HG03432 (cell line): ENCODE measurements at regions not wholly inside any gene's neighbourhood (a gene's known extent, or its start where the extent isn't known, plus 50 kb on each side); places are given as distances from the start of the nearest gene placed in this dataset.
"Not testable (repeated sequence)": the region's sequence is repeated elsewhere in the genome, so short reads cannot be mapped to it uniquely, and the experiment has no call there.

Source experiments
- ATAC-seq: cut with Tn5 transposase; IDR thresholded peaks from one replicate; pipeline ENCODE4 v1.9.1; 2021; ENCODE audit warnings: mild to moderate bottlenecking, moderate library complexity; ENCODE audit not compliant: unreplicated experiment

GRCh38 chr3:102682741-102683140 is 247.9 kb downstream of the ZPLD1 start:
- no peak for ATAC-seq

DNA sequence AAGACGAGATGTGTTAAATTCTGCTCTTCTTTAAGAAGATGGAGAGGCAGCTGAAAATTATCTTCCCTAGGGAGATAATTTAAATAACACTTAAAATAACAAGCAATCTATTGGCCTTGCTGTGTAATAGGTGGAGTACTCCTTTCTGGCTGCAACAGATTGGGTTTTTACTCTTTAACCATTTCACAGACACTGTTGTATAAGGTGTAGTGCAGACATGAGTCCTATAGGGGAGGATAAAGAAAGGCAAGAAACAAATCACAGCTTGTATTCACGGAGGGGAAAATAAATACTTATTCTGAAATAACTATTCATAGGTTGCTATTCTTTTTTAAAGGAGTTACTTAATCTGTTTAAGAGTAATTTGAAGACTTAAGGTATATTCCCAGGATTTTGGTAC is 252.0 kb downstream of the ZPLD1 start:
- no peak for ATAC-seq

GRCh38 chr3:102687851-102688555 is 253.2 kb downstream of the ZPLD1 start:
- ATAC-seq, result no peak

DNA sequence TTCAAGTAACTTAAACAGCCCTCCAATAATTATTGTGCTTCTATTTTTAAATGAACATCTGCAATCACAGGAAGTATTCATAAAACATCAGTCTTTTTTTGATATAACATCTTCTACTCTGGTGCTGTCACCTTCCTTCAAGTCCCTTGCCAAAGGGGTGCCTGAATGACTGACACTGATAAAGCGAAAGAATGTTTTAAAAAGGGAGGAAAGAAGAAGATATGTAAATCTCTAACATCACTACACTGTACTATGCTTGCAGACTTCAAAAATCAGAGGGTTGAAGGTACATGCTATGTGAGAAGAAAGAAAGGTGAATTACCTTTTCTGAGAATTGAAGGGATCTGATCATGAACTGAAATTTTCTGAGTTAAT is 253.7 kb downstream of the ZPLD1 start:
- no peak for ATAC-seq

GRCh38 chr3:102691507-102691906 is 256.7 kb downstream of the ZPLD1 start:
- ATAC-seq, result no peak

DNA sequence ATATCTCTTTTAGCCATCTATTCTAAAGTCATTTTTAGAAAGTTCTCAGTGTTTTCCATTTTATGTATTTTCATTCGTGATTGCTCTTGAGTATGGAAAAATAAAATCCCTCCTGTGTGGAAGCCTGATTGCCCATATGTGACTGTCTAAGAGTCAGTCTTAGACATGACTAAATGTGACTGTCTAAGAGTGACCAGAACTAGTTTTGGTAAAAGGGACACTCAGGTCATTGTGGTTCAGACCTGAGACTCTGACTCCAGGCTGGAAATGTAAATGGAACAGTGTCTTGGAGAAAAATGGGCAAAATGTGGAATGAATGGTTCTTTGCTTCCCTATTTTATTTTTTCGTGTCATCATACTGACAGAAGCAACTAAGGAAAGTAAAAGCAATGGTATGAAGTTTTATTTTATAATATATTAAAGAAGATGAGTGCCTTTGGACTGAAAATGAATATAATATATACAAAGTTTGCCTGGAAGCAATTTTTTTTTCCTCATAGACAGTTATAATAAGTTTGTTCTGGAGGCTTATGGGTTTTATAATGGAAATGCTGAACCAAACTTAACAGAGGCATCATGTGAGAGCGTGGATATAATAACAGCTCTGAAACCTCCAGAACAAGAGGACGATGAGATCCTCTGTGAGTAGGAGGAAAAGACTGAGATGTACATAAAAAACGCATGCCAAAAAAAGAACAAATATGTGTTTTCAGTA is 264.4 kb downstream of the ZPLD1 start:
- ATAC-seq, result no peak

DNA sequence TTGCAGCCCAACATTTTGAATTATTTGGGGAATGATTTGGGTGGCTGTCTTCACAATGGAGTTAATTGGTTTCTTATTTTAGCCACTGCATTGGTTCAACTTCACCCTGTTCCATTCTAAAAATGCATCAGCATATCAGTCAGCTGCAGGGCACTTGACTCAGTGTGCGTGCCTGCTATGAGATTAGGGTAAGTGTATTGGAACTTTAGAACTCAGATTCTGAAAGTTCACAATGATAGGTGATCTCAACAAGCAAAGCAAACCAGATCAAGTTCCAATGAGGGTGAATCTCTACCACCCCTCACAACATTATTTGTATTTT is 265.0 kb downstream of the ZPLD1 start:
- no peak for ATAC-seq

DNA sequence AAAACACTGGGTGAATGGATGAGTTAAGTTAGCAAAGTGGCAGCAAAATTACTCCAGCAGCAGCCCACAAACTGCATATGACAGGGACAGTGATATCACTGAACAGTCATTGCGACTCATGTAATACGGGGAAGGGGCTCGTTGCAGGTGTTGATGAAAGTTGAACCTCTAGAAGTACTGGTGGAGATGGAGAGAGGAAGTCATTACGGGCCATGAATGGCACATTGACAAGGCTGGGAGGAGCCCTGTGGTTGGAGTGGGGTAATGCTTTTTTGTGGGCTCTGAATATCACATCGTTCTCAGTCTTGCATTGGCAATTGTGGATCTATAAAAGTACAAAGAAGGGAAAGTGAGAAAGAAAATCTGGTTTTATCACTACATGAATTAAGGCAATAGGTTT is 278.1 kb downstream of the ZPLD1 start:
- ATAC-seq, result no peak

DNA sequence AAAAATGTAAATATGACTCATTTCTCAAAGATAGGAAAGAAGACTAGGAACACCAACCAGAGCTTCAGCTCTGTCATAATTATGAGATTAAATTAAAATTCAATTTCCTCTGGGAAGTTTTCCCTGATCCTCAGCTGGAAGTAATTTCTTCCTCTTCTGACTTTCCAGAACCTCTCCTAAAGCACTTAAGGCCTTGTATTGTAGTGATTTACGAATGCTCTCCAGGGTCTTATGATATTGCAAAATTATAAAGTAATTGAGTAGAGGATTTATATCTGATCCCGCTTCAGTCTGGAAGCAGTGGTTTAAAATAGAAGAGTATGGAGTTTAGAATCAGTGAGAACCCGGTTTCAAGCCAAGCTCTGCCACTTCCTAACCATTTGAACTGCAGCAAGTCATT is 279.8 kb downstream of the ZPLD1 start:
- ATAC-seq, result peak; percentile 25

DNA sequence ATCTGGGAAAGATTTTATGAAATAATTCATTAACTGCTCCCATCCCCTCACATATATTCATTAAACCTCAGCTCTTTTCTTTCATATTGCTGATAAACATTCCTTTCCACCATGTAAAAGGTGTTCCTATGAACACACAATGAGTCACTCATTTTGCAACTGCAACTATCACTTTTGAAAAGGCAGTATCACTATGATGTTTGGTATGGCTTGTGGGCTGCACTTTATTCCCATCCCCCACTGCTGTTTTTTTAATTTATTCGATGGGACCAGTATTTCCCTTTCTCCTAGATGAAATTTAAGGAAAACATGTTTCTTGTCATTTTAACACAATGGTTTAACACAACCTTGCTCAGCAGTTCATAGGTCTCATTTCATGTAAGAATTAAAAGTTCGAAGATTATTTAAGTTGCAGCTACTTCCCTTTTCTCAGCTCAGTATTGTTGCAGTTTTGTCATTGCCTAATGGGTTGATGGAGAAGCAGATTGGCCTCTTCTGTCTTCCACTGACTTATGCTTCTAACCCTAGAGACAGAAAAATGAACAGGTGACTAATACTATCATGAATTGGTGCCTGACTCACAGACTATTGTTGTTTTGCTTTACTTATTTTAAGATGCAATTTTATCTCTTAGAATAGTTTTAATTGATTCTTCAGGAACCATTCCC is 280.3 kb downstream of the ZPLD1 start:
- ATAC-seq, result peak; percentile 95

- ATAC-seq, result no peak
Measured at GRCh38 chr3:102718651-102719050, 283.8 kb downstream of the ZPLD1 start.

DNA sequence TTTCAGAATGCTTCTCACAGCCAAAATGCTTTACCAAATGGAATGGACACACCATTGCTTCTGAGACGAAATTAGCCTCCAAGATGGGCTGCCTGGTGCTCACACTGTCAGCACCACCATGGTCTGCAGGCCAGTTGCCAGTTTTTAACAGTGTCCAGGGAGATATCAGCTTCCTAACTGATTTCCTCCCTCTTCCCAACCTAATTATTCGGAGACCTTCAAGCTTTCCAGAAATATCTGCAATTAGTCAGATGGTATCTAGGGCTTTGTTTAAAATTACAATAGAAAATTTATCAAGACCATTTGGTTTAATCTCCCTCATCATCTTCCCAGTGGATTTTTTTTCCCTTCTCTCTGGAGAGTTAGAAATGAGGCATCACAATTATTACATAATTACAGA is 287.5 kb downstream of the ZPLD1 start:
- no peak for ATAC-seq

- ATAC-seq, result no peak
Measured at GRCh38 chr3:102727340-102727739, 292.5 kb downstream of the ZPLD1 start.

GRCh38 chr3:102732581-102732980 is 297.8 kb downstream of the ZPLD1 start:
- ATAC-seq, result not testable (repeated sequence)

- no peak for ATAC-seq
Measured at GRCh38 chr3:102733791-102734563, 299.2 kb downstream of the ZPLD1 start.

DNA sequence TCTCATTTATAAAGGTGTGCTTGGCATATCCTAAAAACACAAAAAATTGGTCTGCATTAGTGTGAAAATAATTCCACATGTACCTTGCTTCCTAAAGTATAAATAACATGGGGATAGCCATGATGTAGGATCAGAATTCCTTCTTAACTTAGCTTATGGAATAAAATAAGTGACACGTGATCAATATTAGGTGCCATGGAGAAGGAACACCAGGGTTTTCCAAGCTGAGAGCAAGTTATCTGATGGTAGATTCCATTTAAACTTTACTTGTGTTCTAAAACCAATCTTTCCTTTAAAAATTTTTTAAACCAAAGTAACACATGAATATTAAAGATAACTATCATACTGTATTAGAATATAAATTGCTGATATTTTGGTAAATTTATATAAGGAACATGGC is 300.5 kb downstream of the ZPLD1 start:
- ATAC-seq, result no peak

GRCh38 chr3:102736288-102736974 is 301.6 kb downstream of the ZPLD1 start:
- ATAC-seq, result no peak

DNA sequence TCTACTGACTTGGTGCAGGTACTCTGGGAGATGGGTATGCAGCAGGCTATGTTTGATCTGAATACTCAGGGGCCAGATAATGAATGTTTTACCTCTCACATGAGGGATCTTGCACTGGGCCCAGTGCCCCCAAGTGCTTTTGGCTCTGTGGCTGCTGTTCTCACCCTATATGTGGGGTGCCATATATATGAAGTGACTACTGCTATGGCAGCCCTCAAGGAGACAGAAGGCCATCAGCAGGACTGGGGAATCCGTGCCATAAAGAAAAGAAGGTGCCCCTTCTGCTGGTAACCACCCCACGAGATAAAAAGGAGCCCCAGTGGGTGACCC is 302.1 kb downstream of the ZPLD1 start:
- no peak for ATAC-seq

DNA sequence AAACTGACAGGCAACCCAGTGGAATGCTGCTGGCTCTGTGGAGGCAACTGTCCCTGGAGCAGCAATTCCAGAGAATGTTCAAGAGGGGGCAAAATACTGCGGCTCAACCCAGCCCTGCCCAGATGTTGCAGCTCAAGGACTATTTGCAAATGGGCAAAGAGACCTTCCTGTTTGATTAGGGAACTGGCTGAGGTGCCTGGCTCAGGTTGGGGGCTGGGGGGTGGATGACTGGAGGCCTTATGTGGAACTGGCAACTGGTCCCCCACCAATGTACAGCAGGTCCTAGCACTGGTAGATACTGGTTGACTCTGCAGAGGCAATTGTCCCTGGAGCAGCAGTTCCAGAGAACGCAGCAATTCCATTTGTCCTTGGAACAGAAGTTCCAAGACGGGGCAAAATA is 302.5 kb downstream of the ZPLD1 start:
- ATAC-seq, result no peak

DNA sequence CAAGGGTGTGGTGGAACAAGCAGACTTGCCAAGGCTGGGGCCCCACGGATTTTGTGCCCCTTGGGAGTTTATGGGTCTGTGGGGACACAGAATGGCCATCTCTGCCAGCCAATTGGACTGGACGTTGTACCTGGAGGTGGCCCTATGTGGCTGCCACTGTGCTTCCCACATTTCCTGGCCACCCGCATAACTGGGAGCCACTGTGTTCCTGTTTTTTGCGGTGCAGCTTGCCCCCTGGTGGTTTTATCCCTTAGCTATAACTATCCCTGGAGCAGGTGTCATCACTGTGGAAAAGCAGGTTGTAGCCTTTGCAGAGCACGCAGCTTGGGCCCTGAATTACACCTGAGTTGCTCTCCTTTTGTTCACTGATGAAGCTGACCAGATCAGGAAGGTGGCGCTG is 306.3 kb downstream of the ZPLD1 start:
- no peak for ATAC-seq

GRCh38 chr3:102741694-102742093 is 306.9 kb downstream of the ZPLD1 start:
- ATAC-seq, result no peak
